RWPE1 (cell line): ENCODE measurements at regions not wholly inside any gene's neighbourhood (a gene's known extent, or its start where the extent isn't known, plus 50 kb on each side); places are given as distances from the start of the nearest gene placed in this dataset.
"Not testable (repeated sequence)": the region's sequence is repeated elsewhere in the genome, so short reads cannot be mapped to it uniquely, and the experiment has no call there.

ENCODE experiments used
- CTCF ChIA-PET: fragments of 350-600 bp; sonication (Branson Sonifier 250); formaldehyde crosslinking; extraction: SDS; loops from one replicate; lab custom pipeline; 2021; lab: Yijun Ruan, JAX
- POLR2A ChIA-PET: fragments of 400-600 bp; formaldehyde crosslinking; extraction: SDS; loops from one replicate; lab custom pipeline; 2020; ENCODE audit warnings: antibody characterized with exemption; ENCODE audit not compliant: low non-redundant PET; lab: Yijun Ruan, JAX
- DNase-seq: peaks from one replicate; pipeline ENCODE4 v3.0.0; 2012; ENCODE audit warnings: low spot score
- H3K27ac ChIP-seq: fragments of 450-650 bp; 2 replicates; pipeline ENCODE4 v1.5.1; 2017

GRCh38 chr21:13409184-13409583 is 200.4 kb upstream of the POTED start:
- CTCF ChIA-PET, H3K27ac ChIP-seq, POLR2A ChIA-PET, DNase-seq: not testable (repeated sequence)

- CTCF ChIA-PET, H3K27ac ChIP-seq, POLR2A ChIA-PET, DNase-seq: not testable (repeated sequence)
These were observed 173.7 kb upstream of the POTED start for GRCh38 chr21:13435863-13436262.

GRCh38 chr21:13447767-13448166 is 161.8 kb upstream of the POTED start:
- DNase-seq, H3K27ac ChIP-seq, CTCF ChIA-PET, POLR2A ChIA-PET: not testable (repeated sequence)

- DNase-seq, CTCF ChIA-PET, POLR2A ChIA-PET, H3K27ac ChIP-seq: not testable (repeated sequence)
These were observed 146.0 kb upstream of the POTED start for GRCh38 chr21:13463562-13463961.
